ENCODE measurements at regions not wholly inside any gene's neighbourhood (a gene's known extent, or its start where the extent isn't known, plus 50 kb on each side); places are given as distances from the start of the nearest gene placed in this dataset.
"Not testable (repeated sequence)": the region's sequence is repeated elsewhere in the genome, so short reads cannot be mapped to it uniquely, and the experiment has no call there.

GRCh38 chr7:25665903-25666670, 437.8 kb upstream of the NPVF start:
- no peak for DNase-seq (ENCODE audit: low read depth in 2 of 2)

GRCh38 chr7:25666671-25667060, 438.4 kb upstream of the NPVF start:
- no peak for DNase-seq (ENCODE audit: low read depth in 2 of 2)

- no peak for DNase-seq (ENCODE audit: low read depth in 2 of 2)
Observed at GRCh38 chr7:25669281-25669781, 441.0 kb upstream of the NPVF start.

- DNase-seq (ENCODE audit: low read depth in 2 of 2), result no peak
Observed at GRCh38 chr7:25669961-25670841, 441.9 kb upstream of the NPVF start.

GRCh38 chr7:25671111-25671510, 442.8 kb upstream of the NPVF start:
- DNase-seq (ENCODE audit: low read depth in 2 of 2), result no peak

GRCh38 chr7:25672496-25672895, 444.2 kb upstream of the NPVF start:
- DNase-seq (ENCODE audit: low read depth in 2 of 2), result no peak

- DNase-seq (ENCODE audit: low read depth in 2 of 2), result no peak
Observed at GRCh38 chr7:25675789-25676474, 447.6 kb upstream of the NPVF start.

GRCh38 chr7:25677595-25677994, 449.3 kb upstream of the NPVF start:
- no peak for DNase-seq (ENCODE audit: low read depth in 2 of 2)

- DNase-seq (ENCODE audit: low read depth in 2 of 2), result no peak
Observed at GRCh38 chr7:25678215-25678614, 449.9 kb upstream of the NPVF start.

GRCh38 chr7:25680636-25681035, 452.4 kb upstream of the NPVF start:
- DNase-seq (ENCODE audit: low read depth in 2 of 2), result no peak

GRCh38 chr7:25684360-25684759, 456.1 kb upstream of the NPVF start:
- no peak for DNase-seq (ENCODE audit: low read depth in 2 of 2)

GRCh38 chr7:25686493-25686892, 458.2 kb upstream of the NPVF start:
- DNase-seq (ENCODE audit: low read depth in 2 of 2), result no peak

- no peak for DNase-seq (ENCODE audit: low read depth in 2 of 2)
Observed at GRCh38 chr7:25694211-25694610, 457.8 kb upstream of the NFE2L3 start.

GRCh38 chr7:25694699-25695098, 457.3 kb upstream of the NFE2L3 start:
- no peak for DNase-seq (ENCODE audit: low read depth in 2 of 2)

- no peak for DNase-seq (ENCODE audit: low read depth in 2 of 2)
Observed at GRCh38 chr7:25696571-25696970, 455.4 kb upstream of the NFE2L3 start.

GRCh38 chr7:25698451-25699113, 453.4 kb upstream of the NFE2L3 start:
- no peak for DNase-seq (ENCODE audit: low read depth in 2 of 2)

- not testable (repeated sequence) for DNase-seq (ENCODE audit: low read depth in 2 of 2)
Observed at GRCh38 chr7:25700141-25700540, 451.9 kb upstream of the NFE2L3 start.

GRCh38 chr7:25704413-25704812, 447.6 kb upstream of the NFE2L3 start:
- DNase-seq (ENCODE audit: low read depth in 2 of 2), result no peak

- DNase-seq (ENCODE audit: low read depth in 2 of 2), result no peak
Observed at GRCh38 chr7:25706764-25707163, 445.2 kb upstream of the NFE2L3 start.

- DNase-seq (ENCODE audit: low read depth in 2 of 2), result no peak
Observed at GRCh38 chr7:25707768-25708620, 444.0 kb upstream of the NFE2L3 start.

GRCh38 chr7:25710959-25711358, 441.0 kb upstream of the NFE2L3 start:
- no peak for DNase-seq (ENCODE audit: low read depth in 2 of 2)
